HCT116 (cell line): ENCODE measurements at regions not wholly inside any gene's neighbourhood (a gene's known extent, or its start where the extent isn't known, plus 50 kb on each side); places are given as distances from the start of the nearest gene placed in this dataset.

Experiments used
- ATAC-seq: fragments of 200-7000 bp; cut with Tn5 transposase; 2 replicates; pipeline ENCODE4 v1.9.1; 2020; ENCODE audit warnings: mild to moderate bottlenecking, moderate library complexity
- BruUV-seq: library from RNA; stranded (reverse); fragments of 400-500 nt; replicated peaks from 2 replicates; lab custom pipeline; 2021; lab: Mats Ljungman, UMichigan
- CTCF ChIA-PET: fragments of 300-600 bp; sonication (Branson Sonifier 250); formaldehyde crosslinking; loops from one replicate; lab custom pipeline; 2021; ENCODE audit warnings: antibody characterized with exemption; lab: Charles Lee
- POLR2A ChIA-PET: fragments of 300-600, 350-600 bp; sonication (Branson Sonifier 250); formaldehyde crosslinking; loops from one replicate; lab custom pipeline; 2021; ENCODE audit warnings: antibody characterized with exemption; lab: Charles Lee
- RAD21 ChIA-PET, 2 experiments: fragments of 300-600 bp; sonication (Branson Sonifier 250); formaldehyde crosslinking; loops; one replicate each; lab custom pipeline; 2023; ENCODE audit warnings: low total read pairs in 2 of 2; ENCODE audit not compliant: uncharacterized antibody in 2 of 2, unreplicated experiment in 2 of 2, low non-redundant PET in 1 of 2; lab: Charles Lee
- DNase-seq: peaks from one replicate; pipeline ENCODE4 v3.0.0-alpha.2; 2010; ENCODE audit warnings: low read depth, low spot score
- H2AFZ ChIP-seq: fragments of 200-600 bp; shearing (Covaris generic), sonication (generic); 2 replicates; pipeline ENCODE4 v1.6.1; 2017; ENCODE audit warnings: low read depth, mixed run types, mixed read lengths, antibody characterized with exemption, low read length; ENCODE audit not compliant: poor library complexity, severe bottlenecking
- H3K27ac ChIP-seq: 2 replicates; pipeline ENCODE4 v1.5.1; 2012; ENCODE audit warnings: low read depth, low read length
- H3K27me3 ChIP-seq: fragments of 200-600 bp; sonication (generic); 2 replicates; pipeline ENCODE4 v1.6.1; 2016; ENCODE audit warnings: mixed run types, low read length, mixed read lengths; ENCODE audit not compliant: insufficient read depth
- H3K36me3 ChIP-seq, 2 experiments: fragments of 200-500 bp in 1 of 2; fragments of 200-600 bp in 1 of 2; sonication (Bioruptor generic) in 1 of 2; sonication (generic) in 1 of 2; 2 replicates each; pipeline versions ENCODE4 v1.5.1 to v1.6.1; 2014 to 2016; ENCODE audit warnings: low read length in 2 of 2, inconsistent platforms in 1 of 2, mixed read lengths in 1 of 2, mixed run types in 1 of 2; ENCODE audit not compliant: insufficient read depth in 2 of 2, control insufficient read depth in 1 of 2
- H3K4me1 ChIP-seq, 2 experiments: fragments of 200-600 bp in 1 of 2; sonication (generic) in 1 of 2; 2 replicates each; pipeline versions ENCODE4 v1.5.1 to v1.6.1; 2012 to 2017; ENCODE audit warnings: low read length in 2 of 2, inconsistent platforms in 1 of 2, mild to moderate bottlenecking in 1 of 2, mixed read lengths in 1 of 2, mixed run types in 1 of 2, moderate library complexity in 1 of 2; ENCODE audit not compliant: insufficient read depth in 2 of 2, control insufficient read depth in 1 of 2
- H3K4me2 ChIP-seq: fragments of 200-600 bp; sonication (generic); 2 replicates; pipeline ENCODE4 v1.6.1; 2017; ENCODE audit warnings: mixed run types, low read length, mixed read lengths
- H3K4me3 ChIP-seq, 2 experiments: fragments of 200-600 bp in 1 of 2; sonication (generic) in 1 of 2; replicated peaks in 1 of 2; 2 replicates each; pipeline ENCODE4 v1.5.1; 2011 to 2016; ENCODE audit warnings: low read length in 2 of 2, control low read depth in 1 of 2, low read depth in 1 of 2, mild to moderate bottlenecking in 1 of 2, mixed read lengths in 1 of 2, mixed run types in 1 of 2
- H3K79me2 ChIP-seq: fragments of 200-600 bp; sonication (generic); 2 replicates; pipeline ENCODE4 v1.6.1; 2017; ENCODE audit warnings: mild to moderate bottlenecking, mixed run types, low read length, moderate library complexity, mixed read lengths; ENCODE audit not compliant: insufficient read depth
- H3K9ac ChIP-seq: fragments of 200-600 bp; sonication (generic); 2 replicates; pipeline ENCODE4 v1.6.1; 2016; ENCODE audit warnings: low read length, mixed read lengths
- H3K9me2 ChIP-seq: fragments of 200-600 bp; sonication (generic), shearing (Covaris generic); 2 replicates; pipeline ENCODE4 v1.6.1; 2017; ENCODE audit warnings: mixed run types, mild to moderate bottlenecking, moderate library complexity; ENCODE audit not compliant: insufficient read depth
- H3K9me3 ChIP-seq, 2 experiments: fragments of 200-500 bp in 1 of 2; fragments of 200-600 bp in 1 of 2; sonication (Bioruptor generic) in 1 of 2; sonication (generic) in 1 of 2; 2 replicates each; pipeline ENCODE4 v1.6.1; 2014 to 2017; ENCODE audit warnings: low read length in 2 of 2, mixed read lengths in 2 of 2, inconsistent platforms in 1 of 2, low read depth in 1 of 2, mild to moderate bottlenecking in 1 of 2, mixed run types in 1 of 2, moderate library complexity in 1 of 2; ENCODE audit not compliant: control insufficient read depth in 1 of 2, insufficient read depth in 1 of 2
- H4K20me1 ChIP-seq: fragments of 200-600 bp; sonication (generic), shearing (Covaris generic); 2 replicates; pipeline ENCODE4 v1.6.1; 2017; ENCODE audit warnings: mixed run types, mild to moderate bottlenecking, moderate library complexity; ENCODE audit not compliant: insufficient read depth
- FOSL1 ChIP-seq: IDR thresholded peaks from 2 replicates; pipeline ENCODE4 v1.6.1; 2012; ENCODE audit warnings: low read depth
- POLR2AphosphoS5 ChIP-seq: IDR thresholded peaks from 2 replicates; pipeline ENCODE4 v1.6.1; 2011; ENCODE audit warnings: mild to moderate bottlenecking, low read depth, low read length, moderate library complexity
- TCF7L2 ChIP-seq: IDR thresholded peaks from 2 replicates; pipeline ENCODE4 v1.7.0; 2011; ENCODE audit warnings: borderline replicate concordance, inconsistent platforms; ENCODE audit not compliant: insufficient read depth, insufficient read length; ENCODE audit errors: extremely low read depth
- intact Hi-C: fragments of 100-400 bp; cut with micrococcal nuclease; formaldehyde crosslinking; loops from 2 replicates; pipeline ENCODE4 v1.10.0; 2022
- TF ChIP-seq, protein P1 (sequence below): IDR thresholded peaks from 2 replicates; pipeline ENCODE4 v1.6.1; 2012
- TF ChIP-seq, protein P2 (sequence below): IDR thresholded peaks from 2 replicates; pipeline ENCODE4 v1.6.1; 2011; ENCODE audit warnings: mild to moderate bottlenecking, low read length, moderate library complexity; ENCODE audit not compliant: insufficient replicate concordance; ENCODE audit errors: extremely low read depth
- TF ChIP-seq, protein P3 (sequence below), 3 experiments: fragments of 200-600 bp in 1 of 3; sonication (generic) in 1 of 3; IDR thresholded peaks in 2 of 3; conservative IDR thresholded peaks in 1 of 3; 2 replicates each; pipeline ENCODE4 v1.5.1; 2012 to 2017; ENCODE audit warnings: low read depth in 2 of 3, low read length in 2 of 3, antibody characterized with exemption in 1 of 3, borderline replicate concordance in 1 of 3, control low read depth in 1 of 3, mild to moderate bottlenecking in 1 of 3, mixed read lengths in 1 of 3, mixed run types in 1 of 3, moderate library complexity in 1 of 3; ENCODE audit not compliant: insufficient read depth in 1 of 3

DNA sequence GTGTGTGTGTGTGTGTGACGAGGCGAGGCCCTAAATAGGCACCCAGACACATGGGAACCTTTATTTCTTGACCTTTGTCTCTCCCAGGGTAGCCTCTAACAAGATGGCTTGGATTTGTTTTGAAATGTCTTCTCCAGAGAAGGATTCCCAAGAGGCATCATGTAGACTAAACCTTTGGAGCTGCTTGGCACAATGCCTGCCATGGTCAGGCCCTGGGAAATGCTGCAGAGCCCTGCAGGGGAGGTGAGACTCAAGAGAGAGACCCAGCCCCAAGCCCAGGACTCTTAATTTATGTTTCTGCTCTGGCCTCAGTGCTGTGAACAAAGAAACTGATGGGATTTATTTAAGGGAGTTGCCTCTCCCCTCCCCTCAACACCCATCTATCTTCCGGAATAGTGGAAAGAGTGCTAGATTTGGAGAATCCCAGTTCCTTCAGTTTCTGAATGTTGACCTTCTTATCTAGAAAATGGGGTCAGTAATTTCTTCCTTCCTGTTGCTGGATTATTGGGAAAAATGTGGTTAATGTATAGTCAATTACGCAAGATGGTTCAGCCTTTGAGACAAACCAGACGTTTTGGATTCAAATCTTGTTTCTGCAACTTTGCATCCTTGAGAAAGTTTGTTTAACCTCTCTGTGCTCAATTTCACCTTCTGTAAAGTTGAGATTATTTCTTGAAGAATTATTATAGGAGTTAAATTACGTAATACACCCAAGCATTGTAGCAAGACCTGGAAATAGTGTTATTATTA, 434.8 kb downstream of the MAFB start:
- CTCF ChIA-PET = no interaction called here
- POLR2A ChIA-PET = no interaction called here
- intact Hi-C loops = no loop called here

More for the DNA sequence above, 434.8 kb downstream of the MAFB start:
- RAD21 ChIA-PET = no interaction called here
- H3K4me3 ChIP-seq = no peak overlapping the region
- no peaks in the 10 kb centered on the region for H3K36me3 ChIP-seq
- H3K9me3 ChIP-seq = no peaks in the 10 kb centered on the region
- no peak overlapping the region for H3K27ac ChIP-seq
- H3K4me1 ChIP-seq = no peaks in the 10 kb centered on the region
- no peak overlapping the region for H2AFZ ChIP-seq
- no TSS peak for BruUV-seq
- H3K79me2 ChIP-seq = no peaks in the 10 kb centered on the region
- no peak overlapping the region for H3K4me2 ChIP-seq
- H4K20me1 ChIP-seq = no peaks in the 10 kb centered on the region; the same call in 1 of the 2 replicates
- no peak for DNase-seq
- H3K27me3 ChIP-seq = no peaks in the 10 kb centered on the region; the same call in 1 of the 2 replicates
- no peaks in the 10 kb centered on the region for H3K9me2 ChIP-seq
- H3K9ac ChIP-seq = no peak overlapping the region
- TF ChIP-seq TCF7L2 (no peak), POLR2AphosphoS5 (no peak), FOSL1 (no peak)
- TF ChIP-seq, protein P1, sequence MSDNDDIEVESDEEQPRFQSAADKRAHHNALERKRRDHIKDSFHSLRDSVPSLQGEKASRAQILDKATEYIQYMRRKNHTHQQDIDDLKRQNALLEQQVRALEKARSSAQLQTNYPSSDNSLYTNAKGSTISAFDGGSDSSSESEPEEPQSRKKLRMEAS = no peak
- TF ChIP-seq, protein P2, sequence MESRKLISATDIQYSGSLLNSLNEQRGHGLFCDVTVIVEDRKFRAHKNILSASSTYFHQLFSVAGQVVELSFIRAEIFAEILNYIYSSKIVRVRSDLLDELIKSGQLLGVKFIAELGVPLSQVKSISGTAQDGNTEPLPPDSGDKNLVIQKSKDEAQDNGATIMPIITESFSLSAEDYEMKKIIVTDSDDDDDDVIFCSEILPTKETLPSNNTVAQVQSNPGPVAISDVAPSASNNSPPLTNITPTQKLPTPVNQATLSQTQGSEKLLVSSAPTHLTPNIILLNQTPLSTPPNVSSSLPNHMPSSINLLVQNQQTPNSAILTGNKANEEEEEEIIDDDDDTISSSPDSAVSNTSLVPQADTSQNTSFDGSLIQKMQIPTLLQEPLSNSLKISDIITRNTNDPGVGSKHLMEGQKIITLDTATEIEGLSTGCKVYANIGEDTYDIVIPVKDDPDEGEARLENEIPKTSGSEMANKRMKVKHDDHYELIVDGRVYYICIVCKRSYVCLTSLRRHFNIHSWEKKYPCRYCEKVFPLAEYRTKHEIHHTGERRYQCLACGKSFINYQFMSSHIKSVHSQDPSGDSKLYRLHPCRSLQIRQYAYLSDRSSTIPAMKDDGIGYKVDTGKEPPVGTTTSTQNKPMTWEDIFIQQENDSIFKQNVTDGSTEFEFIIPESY = no peak
- TF ChIP-seq, protein P3, sequence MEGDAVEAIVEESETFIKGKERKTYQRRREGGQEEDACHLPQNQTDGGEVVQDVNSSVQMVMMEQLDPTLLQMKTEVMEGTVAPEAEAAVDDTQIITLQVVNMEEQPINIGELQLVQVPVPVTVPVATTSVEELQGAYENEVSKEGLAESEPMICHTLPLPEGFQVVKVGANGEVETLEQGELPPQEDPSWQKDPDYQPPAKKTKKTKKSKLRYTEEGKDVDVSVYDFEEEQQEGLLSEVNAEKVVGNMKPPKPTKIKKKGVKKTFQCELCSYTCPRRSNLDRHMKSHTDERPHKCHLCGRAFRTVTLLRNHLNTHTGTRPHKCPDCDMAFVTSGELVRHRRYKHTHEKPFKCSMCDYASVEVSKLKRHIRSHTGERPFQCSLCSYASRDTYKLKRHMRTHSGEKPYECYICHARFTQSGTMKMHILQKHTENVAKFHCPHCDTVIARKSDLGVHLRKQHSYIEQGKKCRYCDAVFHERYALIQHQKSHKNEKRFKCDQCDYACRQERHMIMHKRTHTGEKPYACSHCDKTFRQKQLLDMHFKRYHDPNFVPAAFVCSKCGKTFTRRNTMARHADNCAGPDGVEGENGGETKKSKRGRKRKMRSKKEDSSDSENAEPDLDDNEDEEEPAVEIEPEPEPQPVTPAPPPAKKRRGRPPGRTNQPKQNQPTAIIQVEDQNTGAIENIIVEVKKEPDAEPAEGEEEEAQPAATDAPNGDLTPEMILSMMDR (IDR thresholded peaks at IDR 0.05 in 2 of 3, conservative IDR thresholded peaks at IDR 0.05 in 1 of 3; ENCODE audit: borderline replicate concordance in 1 of 3, insufficient read depth in 1 of 3, low read depth in 2 of 3, low read length in 2 of 3) = no peak
- TF ChIP-seq, all 23 proteins: peak for 0
- no peak for ATAC-seq
